GM12878 (cell line): ENCODE measurements at regions not wholly inside any gene's neighbourhood (a gene's known extent, or its start where the extent isn't known, plus 50 kb on each side); places are given as distances from the start of the nearest gene placed in this dataset.

Experiments
- ATAC-seq: fragments of 200-7000 bp; cut with Tn5 transposase; 3 replicates; pipeline ENCODE4 v1.9.1; 2020; ENCODE audit warnings: mild to moderate bottlenecking, moderate library complexity
- BruUV-seq: library from RNA; stranded (reverse); fragments of 400-500 nt; replicated peaks from 2 replicates; lab custom pipeline; 2021; lab: Mats Ljungman, UMichigan
- CTCF ChIA-PET: fragments of 300-600 bp; sonication (Branson Sonifier 250); formaldehyde crosslinking; extraction: SDS; loops from one replicate; lab custom pipeline; 2021; ENCODE audit warnings: inconsistent platforms; lab: Yijun Ruan, JAX
- POLR2A ChIA-PET: fragments of 350-600 bp; formaldehyde crosslinking; extraction: SDS; loops from one replicate; lab custom pipeline; 2021; ENCODE audit warnings: inconsistent platforms; lab: Charles Lee
- RAD21 ChIA-PET: fragments of 300-600 bp; sonication (Branson Sonifier 250); formaldehyde crosslinking; loops from one replicate; lab custom pipeline; 2023; ENCODE audit warnings: antibody characterized with exemption; ENCODE audit not compliant: unreplicated experiment; lab: Charles Lee
- SMC1A ChIA-PET: fragments of 300-600 bp; sonication (Branson Sonifier 250); formaldehyde crosslinking; loops from one replicate; lab custom pipeline; 2023; ENCODE audit not compliant: unreplicated experiment, uncharacterized antibody; lab: Charles Lee
- DNase-seq: peaks from one replicate; pipeline ENCODE4 v3.0.0-alpha.2; 2011; ENCODE audit warnings: low read depth, low spot score
- FAIRE-seq: peaks from 3 replicates; lab custom pipeline; 2011; peaks lifted over from hg19 to GRCh38; lab: Jason Lieb, UNC
- H2AFZ ChIP-seq: 2 replicates; pipeline ENCODE4 v1.6.0; 2011; ENCODE audit warnings: low read depth, low read length, control low read depth; ENCODE audit not compliant: control insufficient read depth
- H3K27ac ChIP-seq: 2 replicates; pipeline ENCODE4 v1.5.1; 2011; ENCODE audit warnings: control low read depth; ENCODE audit not compliant: control insufficient read depth, insufficient read depth
- H3K27me3 ChIP-seq, 2 experiments: replicated peaks in 1 of 2; 2 replicates each; pipeline versions ENCODE4 v1.6.0 to v1.6.1; 2011; ENCODE audit warnings: low read length in 1 of 2; ENCODE audit not compliant: control insufficient read depth in 2 of 2, insufficient read depth in 2 of 2
- H3K36me3 ChIP-seq, 2 experiments: 2 replicates each; pipeline ENCODE4 v1.5.1; 2011; ENCODE audit warnings: low read length in 1 of 2; ENCODE audit not compliant: control insufficient read depth in 2 of 2, insufficient read depth in 2 of 2
- H3K4me1 ChIP-seq: 2 replicates; pipeline ENCODE4 v1.6.1; 2011; ENCODE audit warnings: mild to moderate bottlenecking, low read length, moderate library complexity, mixed read lengths; ENCODE audit not compliant: control insufficient read depth, insufficient read depth
- H3K4me2 ChIP-seq: 2 replicates; pipeline ENCODE4 v1.6.0; 2011; ENCODE audit warnings: control low read depth; ENCODE audit not compliant: control insufficient read depth, insufficient read depth
- H3K4me3 ChIP-seq: fragments of 200-600 bp; sonication (generic); 2 replicates; pipeline ENCODE4 v1.5.1; 2016
- H3K79me2 ChIP-seq: 2 replicates; pipeline ENCODE4 v1.6.0; 2011; ENCODE audit warnings: low read length; ENCODE audit not compliant: control insufficient read depth, insufficient read depth
- H3K9ac ChIP-seq: 2 replicates; pipeline ENCODE4 v1.8.0; 2011; ENCODE audit warnings: low read length, control low read depth, mixed read lengths; ENCODE audit not compliant: control insufficient read depth, insufficient read depth
- H3K9me3 ChIP-seq: replicated peaks from 3 replicates; pipeline ENCODE4 v1.5.1; 2011; ENCODE audit warnings: mild to moderate bottlenecking, low read length; ENCODE audit not compliant: control insufficient read depth, insufficient read depth
- H4K20me1 ChIP-seq: 2 replicates; pipeline ENCODE4 v1.6.0; 2011; ENCODE audit not compliant: control insufficient read depth, insufficient read depth
- BRCA1 ChIP-seq: IDR thresholded peaks from 2 replicates; pipeline ENCODE4 v1.6.1; 2011; ENCODE audit warnings: low read depth, low read length, improper control_type of control experiment
- CBFB ChIP-seq: IDR thresholded peaks from 2 replicates; pipeline ENCODE4 v1.6.1; 2016; ENCODE audit warnings: antibody characterized with exemption, low read depth
- CBX3 ChIP-seq: fragments of 200-600 bp; sonication (generic); IDR thresholded peaks from 2 replicates; pipeline ENCODE4 v1.6.1; 2016; ENCODE audit warnings: low read depth, borderline replicate concordance
- ESRRA ChIP-seq: IDR thresholded peaks from 2 replicates; pipeline ENCODE4 v1.6.1; 2012; ENCODE audit warnings: mild to moderate bottlenecking, low read length, improper control_type of control experiment
- ETV6 ChIP-seq, 2 experiments: fragments of 450-650 bp in 1 of 2; IDR thresholded peaks in 1 of 2; conservative IDR thresholded peaks in 1 of 2; 2 replicates each; pipeline ENCODE4 v1.6.1; 2014; ENCODE audit warnings: antibody characterized with exemption in 1 of 2, borderline replicate concordance in 1 of 2, low read depth in 1 of 2, mild to moderate bottlenecking in 1 of 2, moderate library complexity in 1 of 2
- HDGF ChIP-seq: fragments of 450-650 bp; IDR thresholded peaks from 2 replicates; pipeline ENCODE4 v1.6.1; 2016; ENCODE audit warnings: antibody characterized with exemption
- IKZF1 ChIP-seq: fragments of 450-650 bp; conservative IDR thresholded peaks from 2 replicates; pipeline ENCODE4 v1.6.1; 2017; ENCODE audit warnings: antibody characterized with exemption, mild to moderate bottlenecking
- IKZF2 ChIP-seq, 2 experiments: fragments of 450-650 bp; IDR thresholded peaks; 2 replicates each; pipeline ENCODE4 v1.6.1; 2017; ENCODE audit warnings: mild to moderate bottlenecking in 2 of 2, moderate library complexity in 2 of 2
- KDM1A ChIP-seq: fragments of 200-600 bp; sonication (generic); IDR thresholded peaks from 2 replicates; pipeline ENCODE4 v1.6.1; 2016; ENCODE audit warnings: borderline replicate concordance
- MXI1 ChIP-seq: fragments of 150-350 bp; IDR thresholded peaks from 2 replicates; pipeline ENCODE4 v1.6.1; 2011; ENCODE audit warnings: low read depth, mild to moderate bottlenecking, inconsistent platforms, low read length, improper control_type of control experiment
- RCOR1 ChIP-seq: conservative IDR thresholded peaks from 2 replicates; pipeline ENCODE4 v1.6.1; 2012; ENCODE audit warnings: low read depth, low read length, improper control_type of control experiment
- RELB ChIP-seq: fragments of 450-650 bp; IDR thresholded peaks from 2 replicates; pipeline ENCODE4 v1.6.1; 2017; ENCODE audit warnings: low read depth, mild to moderate bottlenecking, moderate library complexity
- SMC3 ChIP-seq: IDR thresholded peaks from 2 replicates; pipeline ENCODE4 v1.6.1; 2011; ENCODE audit warnings: low read length, improper control_type of control experiment, borderline replicate concordance
- SREBF2 ChIP-seq: IDR thresholded peaks from 2 replicates; pipeline ENCODE4 v1.6.1; 2012; ENCODE audit warnings: mild to moderate bottlenecking, low read length
- SUPT20H ChIP-seq: IDR thresholded peaks from 2 replicates; pipeline ENCODE4 v1.6.1; 2011; ENCODE audit warnings: low read depth, mild to moderate bottlenecking, low read length, moderate library complexity, borderline replicate concordance; ENCODE audit not compliant: control insufficient read depth
- ZNF384 ChIP-seq: IDR thresholded peaks from 2 replicates; pipeline ENCODE4 v1.6.1; 2012; ENCODE audit warnings: low read depth, mild to moderate bottlenecking, low read length, improper control_type of control experiment, borderline replicate concordance
- ZNF622 ChIP-seq: fragments of 450-650 bp; IDR thresholded peaks from 2 replicates; pipeline ENCODE4 v1.6.1; 2017; ENCODE audit warnings: mild to moderate bottlenecking, inconsistent platforms
- WGBS: methylation state at CpG from one replicate; pipeline ENCODE4 v1.1.6; 2016; ENCODE audit warnings: low lambda C conversion rate; ENCODE audit not compliant: insufficient replicate concordance, insufficient coverage; ENCODE audit errors: missing lambda C conversion rate; 5-methylcytosine and 5-hydroxymethylcytosine counted together
- in situ Hi-C: fragments of 300-500 bp; cut with MboI; formaldehyde crosslinking; loops from 9 replicates; pipeline ENCODE4 v1.14.3; 2018; ENCODE audit warnings: mixed read lengths
- intact Hi-C: fragments of 100-400 bp; cut with micrococcal nuclease; formaldehyde crosslinking; loops from one replicate; pipeline ENCODE4 v1.14.2; 2022; ENCODE audit not compliant: unreplicated experiment

GRCh38 chr14:76273346-76273745 is 102.6 kb upstream of the ESRRB start:
- DNase-seq (no peak), FAIRE-seq (peak; percentile 41), ATAC-seq (no peak)
- Histone ChIP-seq H3K27me3 (no peaks in the 10 kb centered on the region), H4K20me1 (no peaks in the 10 kb centered on the region), H2AFZ (no peak overlapping the region), H3K79me2 (no peaks in the 10 kb centered on the region), H3K9me3 (no peaks in the 10 kb centered on the region; the same call in 2 of the 3 replicates), H3K4me2 (no peak overlapping the region), H3K4me3 (no peak overlapping the region), H3K9ac (no peak overlapping the region), H3K4me1 (no peaks in the 10 kb centered on the region), H3K27ac (no peak overlapping the region), H3K36me3 (no peaks in the 10 kb centered on the region)
- POLR2A ChIA-PET, result no interaction called here
- no TSS peak for BruUV-seq
- TF ChIP-seq SMC3 (no peak), ZNF622 (no peak), IKZF1 (no peak), RELB (no peak), BRCA1 (no peak), CBX3 (no peak), SUPT20H (no peak), CBFB (no peak), ZNF384 (no peak), KDM1A (no peak), ETV6 (conservative IDR thresholded peaks at IDR 0.05 in 1 of 2, IDR thresholded peaks at IDR 0.05 in 1 of 2; ENCODE audit: borderline replicate concordance in 1 of 2, low read depth in 1 of 2) (no peak), IKZF2 (IDR thresholded peaks at IDR 0.05) (no peak), RCOR1 (no peak), ESRRA (no peak), SREBF2 (no peak), HDGF (no peak), MXI1 (no peak)
- SMC1A ChIA-PET, result interaction anchor here (1.0 to 1.1 kb wide), 2 partner anchors 79 to 88 kb away, joined by 3 read pairs; no protein-coding TSS in a partner anchor
- RAD21 ChIA-PET, result no interaction called here
- 17% methylated on average over 2 of the region's 2 CpGs for WGBS
- CTCF ChIA-PET, result no interaction called here
- in situ Hi-C loops (no loop called here), intact Hi-C loops (no loop called here)
